ENCODE measurements at regions not wholly inside any gene's neighbourhood (a gene's known extent, or its start where the extent isn't known, plus 50 kb on each side); places are given as distances from the start of the nearest gene placed in this dataset.
"Not testable (repeated sequence)": the region's sequence is repeated elsewhere in the genome, so short reads cannot be mapped to it uniquely, and the experiment has no call there.

- Mint-ChIP-seq H3K4me3 (no peak overlapping the region), H3K27me3 (peaks cover 3 to 7% of the 10 kb centered on the region in 2 donors), H3K4me1 (no peaks in the 10 kb centered on the region), H3K27ac (no peak overlapping the region), H3K9me3 (peaks cover 0 to 5% (median 0%) of the 10 kb centered on the region in 5 donors), H3K36me3 (no peaks in the 10 kb centered on the region)
- Histone ChIP-seq H3K4me3 (ENCODE audit: low read length) (no peak overlapping the region), H3K27ac (ENCODE audit: low read depth, low read length) (peak overlapping the region; percentile 6), H3K36me3 (ENCODE audit: insufficient read depth, low read length) (no peaks in the 10 kb centered on the region), H3K4me1 (ENCODE audit: insufficient read depth, low read length) (no peaks in the 10 kb centered on the region), H3K9me3 (ENCODE audit: low read length) (no peaks in the 10 kb centered on the region), H3K27me3 (ENCODE audit: insufficient read depth, low read length, poor library complexity, severe bottlenecking) (no peaks in the 10 kb centered on the region)
- CTCF ChIA-PET: no interaction called here
- POLR2A ChIA-PET: no interaction called here
- no peak for DNase-seq
These were observed 169.8 kb upstream of the MYRIP start for GRCh38 chr3:39639344-39640236.

DNA sequence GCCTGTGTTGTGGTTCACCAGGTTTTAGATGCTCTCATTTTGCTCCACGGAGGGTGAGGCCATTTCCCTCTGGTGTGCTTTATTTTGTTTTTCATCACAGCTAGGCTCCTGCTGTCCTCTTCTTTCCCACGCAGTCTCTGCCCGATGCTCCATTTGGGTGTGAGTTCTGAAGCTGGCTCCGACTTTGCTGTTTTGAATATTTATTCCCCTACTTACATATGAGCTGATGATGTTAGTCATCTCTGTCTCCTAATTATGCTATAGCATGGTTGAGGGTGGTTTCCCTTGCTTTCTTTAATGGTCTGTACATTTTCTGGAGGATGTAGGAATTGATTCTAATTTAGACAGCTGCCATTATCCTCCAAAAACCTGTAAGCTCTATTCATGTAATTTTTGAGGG lies 168.1 kb upstream of the MYRIP start:
- H3K36me3 Mint-ChIP-seq: no peaks in the 10 kb centered on the region
- ChIA-PET CTCF (no interaction called here), POLR2A (no interaction called here)
- H3K4me3 Mint-ChIP-seq: no peak overlapping the region
- DNase-seq: no peak
- H3K4me1 Mint-ChIP-seq: no peaks in the 10 kb centered on the region
- Histone ChIP-seq H3K4me1 (ENCODE audit: insufficient read depth, low read length) (no peaks in the 10 kb centered on the region), H3K27me3 (ENCODE audit: insufficient read depth, low read length, poor library complexity, severe bottlenecking) (no peaks in the 10 kb centered on the region), H3K36me3 (ENCODE audit: insufficient read depth, low read length) (no peaks in the 10 kb centered on the region), H3K27ac (ENCODE audit: low read depth, low read length) (no peak overlapping the region), H3K4me3 (ENCODE audit: low read length) (no peak overlapping the region), H3K9me3 (ENCODE audit: low read length) (no peaks in the 10 kb centered on the region)
- peaks cover 0 to 5% (median 0%) of the 10 kb centered on the region in 5 donors for H3K9me3 Mint-ChIP-seq
- H3K27me3 Mint-ChIP-seq: peaks cover 5 to 7% of the 10 kb centered on the region in 2 donors
- H3K27ac Mint-ChIP-seq: no peak overlapping the region

DNA sequence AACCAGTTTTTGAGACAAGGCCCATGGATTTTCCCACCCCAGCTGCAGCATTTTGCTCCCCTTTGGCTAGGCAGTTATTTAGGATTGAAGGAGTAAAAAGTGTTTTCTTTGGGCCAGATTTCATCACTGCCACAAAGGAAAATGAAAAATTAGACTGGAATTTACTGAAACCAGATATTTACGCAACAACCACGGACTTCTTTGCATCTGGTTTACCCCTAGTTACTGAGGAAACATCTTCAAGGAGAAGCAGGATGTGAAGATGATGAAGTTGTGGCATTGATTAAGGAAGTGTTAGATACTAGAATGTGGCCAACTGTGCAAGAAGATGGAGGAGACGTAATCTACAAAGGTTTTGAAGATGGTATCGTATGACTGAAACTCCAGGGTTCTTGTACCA lies 165.2 kb upstream of the MYRIP start:
- H3K36me3 ChIP-seq (ENCODE audit: insufficient read depth, low read length): no peaks in the 10 kb centered on the region
- H3K27ac Mint-ChIP-seq: no peak overlapping the region
- H3K27me3 Mint-ChIP-seq: peaks cover 7 to 8% of the 10 kb centered on the region in 2 donors
- no peak overlapping the region for H3K4me3 ChIP-seq (ENCODE audit: low read length)
- H3K9me3 ChIP-seq (ENCODE audit: low read length): no peaks in the 10 kb centered on the region
- DNase-seq: no peak
- no peaks in the 10 kb centered on the region for H3K4me1 Mint-ChIP-seq
- no peaks in the 10 kb centered on the region for H3K27me3 ChIP-seq (ENCODE audit: insufficient read depth, low read length, poor library complexity, severe bottlenecking)
- H3K36me3 Mint-ChIP-seq: no peaks in the 10 kb centered on the region
- H3K27ac ChIP-seq (ENCODE audit: low read depth, low read length): no peak overlapping the region
- ChIA-PET POLR2A (no interaction called here), CTCF (no interaction called here)
- H3K4me3 Mint-ChIP-seq: no peak overlapping the region
- H3K4me1 ChIP-seq (ENCODE audit: insufficient read depth, low read length): no peaks in the 10 kb centered on the region
- peaks cover 0 to 5% (median 0%) of the 10 kb centered on the region in 5 donors for H3K9me3 Mint-ChIP-seq

GRCh38 chr3:39651256-39651655 lies 158.2 kb upstream of the MYRIP start:
- CTCF ChIA-PET; H3K36me3 Mint-ChIP-seq; H3K9me3 Mint-ChIP-seq; H3K36me3 ChIP-seq (ENCODE audit: insufficient read depth, low read length); H3K27me3 Mint-ChIP-seq; H3K9me3 ChIP-seq (ENCODE audit: low read length); H3K4me1 ChIP-seq (ENCODE audit: insufficient read depth, low read length); DNase-seq; H3K4me1 Mint-ChIP-seq; H3K4me3 Mint-ChIP-seq; H3K27ac ChIP-seq (ENCODE audit: low read depth, low read length); POLR2A ChIA-PET; H3K4me3 ChIP-seq (ENCODE audit: low read length); H3K27me3 ChIP-seq (ENCODE audit: insufficient read depth, low read length, poor library complexity, severe bottlenecking); H3K27ac Mint-ChIP-seq: not testable (repeated sequence)

DNA sequence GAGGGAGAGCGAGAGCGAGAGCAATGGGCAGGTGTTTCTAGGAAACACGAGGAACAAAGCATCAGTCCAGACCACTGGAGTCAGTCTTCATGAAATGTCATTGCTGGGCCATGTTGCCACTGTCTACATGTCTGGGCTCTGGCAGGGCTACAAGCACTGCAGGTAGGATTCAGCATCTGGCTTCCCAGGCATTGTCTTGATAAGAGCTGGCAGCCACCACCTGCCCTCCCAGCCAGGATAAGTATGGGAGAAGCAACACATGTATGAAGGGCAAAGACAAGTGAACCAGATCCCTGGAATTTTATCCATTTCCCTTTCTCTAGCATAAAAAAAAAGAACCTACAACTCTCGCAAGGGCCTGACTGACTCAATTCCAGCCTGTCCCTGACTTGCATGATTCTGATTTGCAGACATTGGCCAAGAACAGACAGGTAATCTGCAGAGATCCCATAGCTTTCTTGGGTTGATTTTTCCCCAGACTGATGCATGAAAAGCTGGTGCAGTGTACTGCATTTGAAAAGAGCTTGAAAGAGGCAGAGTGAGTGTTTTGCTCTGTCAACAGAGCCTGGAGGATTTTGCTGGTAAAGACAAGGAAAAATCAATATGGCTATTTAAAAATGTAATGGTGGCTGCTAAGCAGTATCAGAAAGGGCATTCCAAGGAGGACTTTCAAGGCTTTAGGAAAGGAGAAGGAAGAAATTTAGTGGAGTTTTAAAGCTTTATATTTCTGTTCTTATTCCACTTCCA lies 157.2 kb upstream of the MYRIP start:
- no peak overlapping the region for H3K27ac Mint-ChIP-seq
- no peak for DNase-seq
- H3K27ac ChIP-seq (ENCODE audit: low read depth, low read length): no peak overlapping the region
- H3K4me3 ChIP-seq (ENCODE audit: low read length): no peak overlapping the region
- H3K36me3 Mint-ChIP-seq: no peaks in the 10 kb centered on the region
- H3K27me3 ChIP-seq (ENCODE audit: insufficient read depth, low read length, poor library complexity, severe bottlenecking): no peaks in the 10 kb centered on the region
- no peak overlapping the region for H3K4me3 Mint-ChIP-seq
- ChIA-PET CTCF (no interaction called here), POLR2A (no interaction called here)
- H3K36me3 ChIP-seq (ENCODE audit: insufficient read depth, low read length): no peaks in the 10 kb centered on the region
- H3K9me3 ChIP-seq (ENCODE audit: low read length): no peaks in the 10 kb centered on the region
- peaks cover 0 to 6% (median 2%) of the 10 kb centered on the region in 5 donors for H3K9me3 Mint-ChIP-seq
- peaks cover 4 to 5% of the 10 kb centered on the region in 2 donors for H3K27me3 Mint-ChIP-seq
- H3K4me1 Mint-ChIP-seq: no peaks in the 10 kb centered on the region
- H3K4me1 ChIP-seq (ENCODE audit: insufficient read depth, low read length): no peaks in the 10 kb centered on the region

DNA sequence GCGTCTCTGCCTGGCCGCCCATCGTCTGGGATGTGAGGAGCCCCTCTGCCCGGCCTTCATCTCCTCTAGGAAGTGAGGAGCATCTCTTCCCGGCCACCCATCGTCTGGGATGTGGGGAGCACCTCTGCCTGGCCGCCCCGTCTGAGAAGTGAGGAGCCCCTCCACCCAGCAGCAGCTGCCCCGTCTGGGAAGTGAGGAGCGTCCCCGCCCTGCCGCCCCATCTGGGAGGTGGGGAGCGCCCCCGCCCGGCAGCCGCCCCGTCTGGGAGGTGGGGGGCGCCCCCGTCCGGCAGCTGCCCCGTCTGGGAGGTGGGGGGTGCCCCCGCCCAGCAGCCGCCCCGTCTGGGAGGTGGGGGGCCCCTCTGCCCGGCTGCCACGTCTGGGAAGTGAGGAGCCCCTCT lies 153.7 kb upstream of the MYRIP start:
- H3K36me3 Mint-ChIP-seq; H3K9me3 ChIP-seq (ENCODE audit: low read length); CTCF ChIA-PET; H3K36me3 ChIP-seq (ENCODE audit: insufficient read depth, low read length); DNase-seq; H3K4me1 ChIP-seq (ENCODE audit: insufficient read depth, low read length); H3K27ac Mint-ChIP-seq; H3K4me3 ChIP-seq (ENCODE audit: low read length); H3K27ac ChIP-seq (ENCODE audit: low read depth, low read length); H3K4me1 Mint-ChIP-seq; POLR2A ChIA-PET; H3K27me3 ChIP-seq (ENCODE audit: insufficient read depth, low read length, poor library complexity, severe bottlenecking); H3K9me3 Mint-ChIP-seq; H3K27me3 Mint-ChIP-seq; H3K4me3 Mint-ChIP-seq: not testable (repeated sequence)

GRCh38 chr3:39657075-39657474 lies 152.3 kb upstream of the MYRIP start:
- no peak for DNase-seq
- Histone ChIP-seq H3K27ac (ENCODE audit: low read depth, low read length) (no peak overlapping the region), H3K27me3 (ENCODE audit: insufficient read depth, low read length, poor library complexity, severe bottlenecking) (no peaks in the 10 kb centered on the region), H3K36me3 (ENCODE audit: insufficient read depth, low read length) (no peaks in the 10 kb centered on the region), H3K4me1 (ENCODE audit: insufficient read depth, low read length) (no peaks in the 10 kb centered on the region), H3K9me3 (ENCODE audit: low read length) (no peaks in the 10 kb centered on the region), H3K4me3 (ENCODE audit: low read length) (no peak overlapping the region)
- peaks cover 0 to 5% (median 2%) of the 10 kb centered on the region in 5 donors for H3K9me3 Mint-ChIP-seq
- CTCF ChIA-PET: no interaction called here
- peaks cover 3 to 4% of the 10 kb centered on the region in 2 donors for H3K27me3 Mint-ChIP-seq
- POLR2A ChIA-PET: no interaction called here
- peaks cover 0 to 5% (median 0%) of the 10 kb centered on the region in 3 donors for H3K4me1 Mint-ChIP-seq
- H3K4me3 Mint-ChIP-seq: no peak overlapping the region
- no peak overlapping the region for H3K27ac Mint-ChIP-seq
- H3K36me3 Mint-ChIP-seq: no peaks in the 10 kb centered on the region

DNA sequence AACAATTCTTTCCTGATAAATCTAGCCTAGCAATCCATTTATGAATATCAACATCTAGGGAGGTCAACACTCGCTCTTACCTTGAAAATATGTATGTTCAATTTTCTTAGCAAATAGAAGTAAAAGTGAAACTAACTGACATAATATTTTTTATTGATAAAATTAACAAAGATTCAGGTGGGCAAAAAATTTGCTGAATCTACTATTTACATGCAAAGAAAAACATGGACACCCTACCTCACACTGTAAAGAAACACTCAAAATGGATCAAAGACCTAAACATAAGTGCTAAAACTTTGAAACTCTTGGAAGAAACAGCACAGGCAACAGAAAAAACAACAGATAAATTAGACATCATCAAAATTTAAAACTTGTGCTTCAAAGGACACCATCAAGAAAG lies 151.6 kb upstream of the MYRIP start:
- H3K27ac ChIP-seq (ENCODE audit: low read depth, low read length): no peak overlapping the region
- Mint-ChIP-seq H3K4me1 (peaks cover 0 to 5% (median 0%) of the 10 kb centered on the region in 3 donors), H3K36me3 (no peaks in the 10 kb centered on the region), H3K9me3 (peaks cover 0 to 5% (median 2%) of the 10 kb centered on the region in 5 donors), H3K4me3 (no peak overlapping the region), H3K27me3 (peaks cover 3 to 4% of the 10 kb centered on the region in 2 donors), H3K27ac (no peak overlapping the region)
- H3K36me3 ChIP-seq (ENCODE audit: insufficient read depth, low read length): no peaks in the 10 kb centered on the region
- ChIA-PET POLR2A (no interaction called here), CTCF (no interaction called here)
- H3K27me3 ChIP-seq (ENCODE audit: insufficient read depth, low read length, poor library complexity, severe bottlenecking): no peaks in the 10 kb centered on the region
- no peak for DNase-seq
- H3K4me1 ChIP-seq (ENCODE audit: insufficient read depth, low read length): no peaks in the 10 kb centered on the region
- H3K9me3 ChIP-seq (ENCODE audit: low read length): no peaks in the 10 kb centered on the region
- no peak overlapping the region for H3K4me3 ChIP-seq (ENCODE audit: low read length)

Data from CD8-positive, alpha-beta memory T cell (primary cell).